Lung (tissue), 11 donors: ENCODE measurements at regions not wholly inside any gene's neighbourhood (a gene's known extent, or its start where the extent isn't known, plus 50 kb on each side); places are given as distances from the start of the nearest gene placed in this dataset.

Experiments
- ATAC-seq: fragments of 200-7000 bp; cut with Tn5 transposase; one replicate; pipeline ENCODE4 v1.9.1; 2020; ENCODE audit warnings: moderate number of reproducible peaks; ENCODE audit not compliant: insufficient read depth, low FRiP score
- DNase-seq, 3 donors: peaks; one replicate each; pipeline ENCODE4 v3.0.0-alpha.2; 2013 to 2017
- H3K27ac ChIP-seq, 2 donors: one replicate each; pipeline ENCODE4 v1.5.1; 2013; ENCODE audit warnings: mild to moderate bottlenecking in 2 of 2, moderate library complexity in 2 of 2, control low read depth in 1 of 2, inconsistent platforms in 1 of 2, low read depth in 1 of 2, low read length in 1 of 2
- H3K27me3 ChIP-seq, 3 donors: one replicate each; pipeline ENCODE4 v1.5.1; 2013; ENCODE audit warnings: low read length in 2 of 3; ENCODE audit not compliant: control insufficient read depth in 3 of 3, insufficient read depth in 3 of 3
- H3K36me3 ChIP-seq, 4 donors: one replicate each; pipeline ENCODE4 v1.5.1; 2013; ENCODE audit warnings: low read length in 4 of 4, mild to moderate bottlenecking in 1 of 4, moderate library complexity in 1 of 4; ENCODE audit not compliant: control insufficient read depth in 4 of 4, insufficient read depth in 4 of 4
- H3K4me1 ChIP-seq, 5 donors: one replicate each; pipeline ENCODE4 v1.5.1; 2013; ENCODE audit warnings: low read length in 5 of 5, mild to moderate bottlenecking in 2 of 5, moderate library complexity in 1 of 5; ENCODE audit not compliant: control insufficient read depth in 5 of 5, insufficient read depth in 5 of 5
- H3K4me3 ChIP-seq: one replicate; pipeline ENCODE4 v1.5.1; 2013; ENCODE audit warnings: mild to moderate bottlenecking, control low read depth, moderate library complexity
- H3K9ac ChIP-seq, 2 donors: one replicate each; pipeline ENCODE4 v1.5.1; 2013; ENCODE audit warnings: low read length in 2 of 2, control low read depth in 1 of 2; ENCODE audit not compliant: insufficient read depth in 1 of 2
- H3K9me3 ChIP-seq, 4 donors: one replicate each; pipeline ENCODE4 v1.5.1; 2013; ENCODE audit warnings: low read length in 3 of 4, mild to moderate bottlenecking in 1 of 4, moderate library complexity in 1 of 4; ENCODE audit not compliant: control insufficient read depth in 4 of 4, insufficient read depth in 3 of 4
- CTCF ChIP-seq: IDR thresholded peaks from 2 replicates; pipeline ENCODE4 v1.5.1; 2012; ENCODE audit warnings: mild to moderate bottlenecking; ENCODE audit errors: control extremely low read depth, extremely low read depth
- WGBS, 2 donors: extraction: QIAGEN DNeasy Blood & Tissue Kit; methylation state at CpG; one replicate each; pipeline ENCODE4 v1.1.7; 2013; 5-methylcytosine and 5-hydroxymethylcytosine counted together
- donor health status: control.
- donor health status: control.
- donor health status: Bipolar disorder and iron deficiency.
- donor health status: healthy.
- donor health status: DM: yes; HTN: yes; CAD: no.

- 27 to 45% methylated on average over 1 of the region's 1 CpG for WGBS, 2 donors
- Histone ChIP-seq H3K27me3 (no peaks in the 10 kb centered on the region), H3K4me1 (no peaks in the 10 kb centered on the region), H3K4me3 (no peak overlapping the region), H3K9me3 (no peaks in the 10 kb centered on the region), H3K36me3 (no peaks in the 10 kb centered on the region), H3K9ac (no peak overlapping the region), H3K27ac (no peak overlapping the region)
- ATAC-seq = no peak
- no peak for DNase-seq
- TF ChIP-seq CTCF = no peak
These were observed 97.9 kb downstream of the EMX2 start for GRCh38 chr10:117640406-117640805.

GRCh38 chr10:117646718-117647117 lies 104.2 kb downstream of the EMX2 start:
- Histone ChIP-seq H3K27ac (no peak overlapping the region), H3K4me3 (no peak overlapping the region), H3K27me3 (no peaks in the 10 kb centered on the region), H3K9me3 (peaks cover 0 to 6% (median 0%) of the 10 kb centered on the region in 4 donors), H3K4me1 (no peaks in the 10 kb centered on the region), H3K9ac (no peak overlapping the region), H3K36me3 (no peaks in the 10 kb centered on the region)
- ATAC-seq (no peak), DNase-seq (no peak)
- TF ChIP-seq CTCF = no peak
- 90 to 93% methylated on average over 5 of the region's 5 CpGs for WGBS, 2 donors

DNA sequence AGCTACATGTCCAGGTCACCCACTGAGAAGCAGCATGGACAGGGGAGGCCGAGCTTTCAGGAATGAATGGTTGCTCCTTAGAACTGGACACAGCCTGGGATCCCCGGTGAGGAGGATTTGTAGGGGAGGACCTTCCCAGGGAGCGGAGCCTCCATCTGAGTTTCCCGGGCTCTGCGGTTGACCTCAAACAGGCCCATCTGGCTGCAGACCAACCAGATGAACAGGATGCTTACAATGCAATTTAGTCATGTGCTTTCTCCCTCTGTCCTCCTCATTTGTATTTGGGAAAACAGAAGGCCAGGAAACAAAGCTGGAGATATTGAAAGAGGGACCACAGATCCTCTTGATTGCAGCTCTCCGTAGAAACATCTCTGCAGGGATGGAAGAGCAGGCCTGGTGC lies 104.8 kb downstream of the EMX2 start:
- H3K4me3 ChIP-seq = no peak overlapping the region
- no peak for TF ChIP-seq CTCF
- peaks cover 0 to 6% (median 0%) of the 10 kb centered on the region in 4 donors for H3K9me3 ChIP-seq
- H3K27ac ChIP-seq = no peak overlapping the region
- WGBS, 2 donors = 58 to 74% methylated on average over 6 of the region's 6 CpGs
- no peaks in the 10 kb centered on the region for H3K27me3 ChIP-seq
- DNase-seq (no peak), ATAC-seq (no peak)
- H3K4me1 ChIP-seq = no peaks in the 10 kb centered on the region
- H3K36me3 ChIP-seq = no peaks in the 10 kb centered on the region
- H3K9ac ChIP-seq = no peak overlapping the region

DNA sequence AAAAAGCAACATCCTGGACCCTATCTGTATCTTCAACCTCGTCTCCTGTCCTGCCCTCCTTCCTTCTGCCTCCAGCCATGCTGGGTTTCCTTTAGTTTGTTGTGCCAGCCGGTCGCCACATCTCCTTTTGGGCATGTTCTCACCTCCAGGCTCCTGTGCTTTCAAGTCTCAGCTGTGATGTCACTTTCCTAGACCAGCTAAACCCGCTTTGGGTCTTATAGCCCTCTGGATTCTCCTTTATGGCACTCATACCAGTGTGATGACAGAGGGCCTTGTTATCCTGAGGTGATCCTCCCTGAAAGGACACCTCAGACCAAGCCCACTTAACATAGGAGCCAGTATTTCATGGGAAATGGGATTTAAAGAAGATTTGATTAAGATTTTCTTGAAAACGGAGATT lies 108.6 kb downstream of the EMX2 start:
- DNase-seq (no peak), ATAC-seq (no peak)
- Histone ChIP-seq H3K4me3 (no peak overlapping the region), H3K4me1 (no peaks in the 10 kb centered on the region), H3K27me3 (no peaks in the 10 kb centered on the region), H3K9ac (no peak overlapping the region), H3K9me3 (peaks cover 0 to 15% (median 7%) of the 10 kb centered on the region in 4 donors), H3K27ac (no peak overlapping the region), H3K36me3 (no peaks in the 10 kb centered on the region)
- 87 to 93% methylated on average over 5 of the region's 5 CpGs for WGBS, 2 donors
- no peak for TF ChIP-seq CTCF
